Stimulated activated CD4-positive, alpha-beta T cell treated with anti-CD3 and anti-CD28 coated beads, TNF-alpha, amount 100 ng/mL, for 24 hours (primary cell): ENCODE measurements at regions not wholly inside any gene's neighbourhood (a gene's known extent, or its start where the extent isn't known, plus 50 kb on each side); places are given as distances from the start of the nearest gene placed in this dataset.

Experiments used
- DNase-seq, 3 experiments: peaks; one replicate each; pipeline ENCODE4 v3.0.0-alpha.2; 2020; ENCODE audit warnings: low read depth in 3 of 3

DNA sequence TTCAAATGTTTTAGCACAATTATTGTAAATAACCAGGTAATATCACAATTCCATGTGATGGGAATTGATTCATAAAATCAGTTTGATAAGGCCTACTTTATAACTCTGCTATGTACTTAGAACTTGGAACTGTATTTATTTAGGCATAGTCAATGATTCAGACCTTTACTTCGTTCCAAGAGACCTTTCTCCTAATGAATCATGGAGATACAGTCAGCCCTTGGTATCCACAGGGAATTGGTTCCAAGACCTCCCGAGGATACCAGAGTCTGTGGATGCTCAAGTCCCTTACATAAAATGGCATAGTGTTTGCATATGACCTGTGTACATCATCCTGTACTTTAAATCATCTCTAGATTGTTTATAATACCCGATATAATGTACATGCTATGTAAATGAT is 60.8 kb upstream of the UMPS start:
- no peak for DNase-seq

DNA sequence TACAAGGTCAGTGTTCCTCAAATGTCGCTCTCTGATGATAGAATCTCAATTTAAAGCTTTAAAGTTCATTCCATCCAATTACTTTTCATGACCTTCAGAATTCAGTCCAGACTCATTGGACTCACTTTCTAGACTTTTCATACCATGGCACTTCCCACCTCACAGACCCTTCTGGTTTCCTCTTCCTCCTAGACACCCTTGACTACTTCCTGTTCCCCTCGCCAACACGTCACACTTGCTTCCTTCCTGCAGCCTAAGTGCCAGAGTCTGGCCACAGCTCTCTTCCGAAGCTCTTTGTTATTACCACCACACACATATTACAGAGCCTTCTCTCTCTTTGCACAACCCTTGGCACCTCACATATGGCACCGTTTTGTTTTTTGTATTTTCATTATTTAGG is 59.1 kb upstream of the UMPS start:
- DNase-seq, result no peak

DNA sequence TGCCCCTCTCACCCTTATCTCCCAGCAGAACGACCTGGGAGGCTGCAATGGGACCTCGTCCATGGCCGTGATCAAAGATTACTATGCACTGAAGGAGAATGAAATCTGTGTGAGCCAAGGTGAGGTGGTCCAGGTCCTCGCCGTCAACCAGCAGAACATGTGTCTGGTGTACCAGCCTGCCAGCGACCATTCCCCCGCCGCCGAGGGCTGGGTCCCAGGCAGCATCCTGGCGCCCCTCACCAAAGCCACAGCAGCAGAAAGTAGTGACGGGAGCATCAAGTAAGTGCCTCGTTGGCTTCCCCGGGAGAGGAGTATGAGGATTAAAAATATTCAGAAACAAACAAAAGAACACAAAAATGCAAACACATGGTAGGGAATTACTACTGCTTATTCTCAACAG is 55.9 kb upstream of the UMPS start:
- DNase-seq, result no peak

DNA sequence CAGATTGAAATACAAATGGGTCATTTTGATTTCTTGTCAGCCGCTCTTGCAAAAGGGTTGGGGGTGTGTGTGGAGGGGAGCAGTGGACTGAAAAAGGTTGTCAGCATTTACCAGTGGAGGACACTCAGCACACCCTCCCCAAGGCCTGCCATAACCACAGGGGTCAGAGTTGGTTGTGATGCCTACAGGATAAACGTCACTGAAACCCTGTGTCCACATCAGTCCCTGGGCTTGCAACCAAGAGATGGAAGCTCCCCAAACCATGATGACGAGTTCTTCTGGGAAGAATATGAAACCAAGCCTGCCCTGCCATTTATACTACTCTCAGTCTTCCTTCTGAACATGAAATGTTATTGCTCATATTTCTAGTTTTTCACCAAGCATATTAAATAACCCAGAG is 54.0 kb upstream of the UMPS start:
- DNase-seq, result no peak

DNA sequence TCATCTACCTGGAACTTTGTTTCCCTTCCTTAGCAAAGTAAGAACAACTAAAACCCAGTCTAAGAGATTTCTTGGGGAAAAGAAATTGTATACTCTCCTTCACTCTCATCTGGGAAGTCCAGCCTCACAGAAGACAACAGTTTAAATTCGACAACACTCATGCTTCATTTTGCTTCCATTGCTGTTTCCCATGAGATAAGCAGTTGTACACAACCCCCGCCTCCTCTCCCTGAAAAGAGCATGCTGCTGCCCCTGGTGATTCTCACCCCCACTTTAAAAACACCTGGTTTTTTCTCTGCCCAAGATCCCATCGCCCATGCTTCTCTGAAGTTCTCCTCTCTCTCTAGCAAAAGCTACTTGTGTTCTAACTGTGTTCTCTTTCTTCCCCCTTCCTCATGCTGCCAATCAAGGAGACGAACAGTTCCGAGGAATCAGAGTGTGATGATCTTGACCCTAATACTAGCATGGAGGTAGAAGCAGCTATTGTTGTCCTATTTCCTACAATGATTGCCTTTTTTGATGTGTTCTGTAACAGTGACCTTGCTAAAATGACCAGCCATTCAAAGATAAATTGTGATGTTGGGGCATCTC is 51.1 kb upstream of the UMPS start:
- DNase-seq, result no peak
